Endothelial cell of umbilical vein (primary cell): ENCODE measurements at regions not wholly inside any gene's neighbourhood (a gene's known extent, or its start where the extent isn't known, plus 50 kb on each side); places are given as distances from the start of the nearest gene placed in this dataset.

ENCODE experiments used
- BruUV-seq: library from RNA; stranded (reverse); fragments of 400-500 nt; replicated peaks from 2 replicates; lab custom pipeline; 2021; lab: Mats Ljungman, UMichigan
- CTCF ChIA-PET: fragments of 300-600, 350-600 bp; sonication (Branson Sonifier 250); formaldehyde crosslinking; loops from one replicate; lab custom pipeline; 2021; ENCODE audit warnings: antibody characterized with exemption, inconsistent platforms; lab: Charles Lee
- POLR2A ChIA-PET: fragments of 300-600, 350-600 bp; sonication (Branson Sonifier 250); formaldehyde crosslinking; loops from one replicate; lab custom pipeline; 2021; ENCODE audit warnings: antibody characterized with exemption, inconsistent platforms; lab: Charles Lee
- DNase-seq: peaks from one replicate; pipeline ENCODE4 v3.0.0-alpha.2; 2011; ENCODE audit warnings: low read depth, low spot score
- FAIRE-seq: peaks from 2 replicates; lab custom pipeline; 2011; peaks lifted over from hg19 to GRCh38; lab: Jason Lieb, UNC
- H2AFZ ChIP-seq: 2 replicates; pipeline ENCODE4 v1.6.0; 2012; ENCODE audit warnings: low read depth, low read length, control low read depth, inconsistent platforms
- H3K27ac ChIP-seq: 2 replicates; pipeline ENCODE4 v1.5.1; 2011; ENCODE audit warnings: low read depth, mild to moderate bottlenecking, control low read depth, low read length, moderate library complexity; ENCODE audit not compliant: insufficient read depth
- H3K27me3 ChIP-seq, 2 experiments: 2 replicates each; pipeline versions ENCODE4 v1.6.0 to v1.6.1; 2011; ENCODE audit warnings: low read length in 2 of 2, mixed read lengths in 1 of 2; ENCODE audit not compliant: control insufficient read depth in 2 of 2, insufficient read depth in 2 of 2
- H3K36me3 ChIP-seq, 2 experiments: 2 replicates in 1 of 2; 3 replicates in 1 of 2; pipeline ENCODE4 v1.5.1; 2011; ENCODE audit warnings: low read length in 2 of 2, mild to moderate bottlenecking in 1 of 2, moderate library complexity in 1 of 2; ENCODE audit not compliant: control insufficient read depth in 2 of 2, insufficient read depth in 2 of 2; ENCODE audit errors: extremely low read depth in 1 of 2
- H3K4me1 ChIP-seq: 3 replicates; pipeline ENCODE4 v1.5.1; 2011; ENCODE audit warnings: mild to moderate bottlenecking, low read length; ENCODE audit not compliant: control insufficient read depth, insufficient read depth; ENCODE audit errors: extremely low read depth
- H3K4me2 ChIP-seq: 2 replicates; pipeline ENCODE4 v1.6.1; 2011; ENCODE audit warnings: low read length, control low read depth, mixed read lengths; ENCODE audit not compliant: insufficient read depth
- H3K4me3 ChIP-seq, 3 experiments: fragments of 200-600 bp in 1 of 3; sonication (generic), shearing (Covaris generic) in 1 of 3; replicated peaks in 1 of 3; 2 replicates each; pipeline ENCODE4 v1.5.1; 2011 to 2016; ENCODE audit warnings: control low read depth in 3 of 3, low read length in 3 of 3, mild to moderate bottlenecking in 2 of 3, inconsistent platforms in 1 of 3, low read depth in 1 of 3, moderate library complexity in 1 of 3; ENCODE audit not compliant: insufficient read depth in 1 of 3
- H3K79me2 ChIP-seq: 2 replicates; pipeline ENCODE4 v1.6.0; 2012; ENCODE audit warnings: low read length, inconsistent platforms; ENCODE audit not compliant: control insufficient read depth, insufficient read depth
- H3K9ac ChIP-seq: replicated peaks from 2 replicates; pipeline ENCODE3; 2011; ENCODE audit warnings: low read length, control low read depth; ENCODE audit not compliant: insufficient read depth; ENCODE audit errors: extremely low read depth
- H3K9me1 ChIP-seq: replicated peaks from 3 replicates; pipeline ENCODE4 v1.6.0; 2011; ENCODE audit warnings: mild to moderate bottlenecking, low read length; ENCODE audit not compliant: control insufficient read depth, insufficient read depth; ENCODE audit errors: extremely low read depth
- H3K9me3 ChIP-seq: replicated peaks from 2 replicates; pipeline ENCODE4 v1.5.1; 2012; ENCODE audit warnings: low read length, inconsistent platforms; ENCODE audit not compliant: control insufficient read depth, insufficient read depth
- H4K20me1 ChIP-seq: replicated peaks from 2 replicates; pipeline ENCODE3; 2011; ENCODE audit warnings: mild to moderate bottlenecking, low read length; ENCODE audit not compliant: control insufficient read depth, insufficient read depth; ENCODE audit errors: extremely low read depth
- CTCF ChIP-seq, 2 donors: IDR thresholded peaks; 1 replicate in 1 of 2; 2 replicates in 1 of 2; pipeline ENCODE4 v1.5.1; 2011; ENCODE audit warnings: low read length in 2 of 2, mild to moderate bottlenecking in 2 of 2, moderate library complexity in 2 of 2, control low read depth in 1 of 2, inconsistent platforms in 1 of 2, low read depth in 1 of 2; ENCODE audit not compliant: insufficient read depth in 1 of 2; ENCODE audit errors: extremely low read depth in 1 of 2
- EZH2 ChIP-seq: IDR thresholded peaks from 2 replicates; pipeline ENCODE4 v1.6.1; 2012; ENCODE audit warnings: borderline replicate concordance, low read depth, mild to moderate bottlenecking, moderate library complexity, low read length, inconsistent platforms; ENCODE audit not compliant: severe bottlenecking
- FOS ChIP-seq: IDR thresholded peaks from 2 replicates; pipeline ENCODE4 v1.6.1; 2011; ENCODE audit warnings: mild to moderate bottlenecking, low read length, moderate library complexity, borderline replicate concordance; ENCODE audit not compliant: insufficient read depth
- GATA2 ChIP-seq: IDR thresholded peaks from 2 replicates; pipeline ENCODE4 v1.7.0; 2011; ENCODE audit warnings: low read depth, mild to moderate bottlenecking, moderate library complexity, mixed read lengths, low read length; ENCODE audit not compliant: insufficient read length, insufficient read depth
- JUN ChIP-seq: IDR thresholded peaks from 2 replicates; pipeline ENCODE4 v1.6.1; 2011; ENCODE audit warnings: borderline replicate concordance, low read depth; ENCODE audit not compliant: insufficient read length, insufficient read depth
- MYC ChIP-seq: IDR thresholded peaks from one replicate; pipeline ENCODE4 v1.6.1; 2011; ENCODE audit warnings: mild to moderate bottlenecking, low read depth, low read length
- POLR2A ChIP-seq: IDR thresholded peaks from 2 replicates; pipeline ENCODE4 v1.6.1; 2012; ENCODE audit warnings: low read depth, mild to moderate bottlenecking, control low read depth, low read length
- POLR2AphosphoS5 ChIP-seq: IDR thresholded peaks from 2 replicates; pipeline ENCODE4 v1.6.1; 2012; ENCODE audit warnings: low read depth, mild to moderate bottlenecking, control low read depth, low read length, moderate library complexity; ENCODE audit not compliant: insufficient read depth
- dilution Hi-C: fragments of 300-500 bp; cut with MboI; formaldehyde crosslinking; loops from one replicate; pipeline ENCODE4 v1.15.0; 2019; ENCODE audit warnings: low sequenced_read_pairs; ENCODE audit not compliant: extremely low pct_ligation_motif_present
- intact Hi-C: fragments of 100-400 bp; cut with micrococcal nuclease; formaldehyde crosslinking; loops from one replicate; pipeline ENCODE4 v1.10.0; 2022
- TF ChIP-seq, protein P1 (sequence below): IDR thresholded peaks from 2 replicates; pipeline ENCODE4 v1.6.1; 2011; ENCODE audit not compliant: insufficient read depth, insufficient read length

DNA sequence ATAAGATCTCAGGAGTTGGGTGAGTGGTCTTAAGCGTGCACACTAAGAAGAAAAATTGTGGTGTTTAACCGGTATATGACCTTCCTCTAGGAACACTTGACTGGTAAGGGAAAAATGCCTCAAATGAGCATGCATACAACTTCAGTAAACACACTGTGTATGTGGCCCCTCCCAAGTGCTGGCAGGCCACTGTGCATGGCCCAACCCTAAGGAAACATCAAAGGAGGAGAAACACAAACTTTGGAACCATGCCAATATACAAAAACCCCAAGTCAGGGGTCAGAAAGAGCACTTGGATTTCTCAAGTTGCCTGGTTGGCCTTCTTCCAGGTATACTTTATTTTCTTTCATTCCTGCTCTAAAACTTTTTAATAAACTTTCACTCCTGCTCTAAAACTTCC, 308.9 kb upstream of the LRRTM4 start:
- H3K27ac ChIP-seq = no peak overlapping the region
- no peak for TF ChIP-seq EZH2
- TF ChIP-seq CTCF (IDR thresholded peaks at IDR 0.05; ENCODE audit: extremely low read depth in 1 of 2, insufficient read depth in 1 of 2, low read depth in 1 of 2, low read length in 2 of 2) = no peak
- TF ChIP-seq POLR2A = no peak
- TF ChIP-seq MYC = no peak
- TF ChIP-seq FOS = no peak
- TF ChIP-seq, protein P1, sequence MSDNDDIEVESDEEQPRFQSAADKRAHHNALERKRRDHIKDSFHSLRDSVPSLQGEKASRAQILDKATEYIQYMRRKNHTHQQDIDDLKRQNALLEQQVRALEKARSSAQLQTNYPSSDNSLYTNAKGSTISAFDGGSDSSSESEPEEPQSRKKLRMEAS = no peak
- no peak for TF ChIP-seq JUN
- no peak for TF ChIP-seq GATA2
- TF ChIP-seq POLR2AphosphoS5 = no peak
- no peak overlapping the region for H3K9ac ChIP-seq
- no peaks in the 10 kb centered on the region for H3K36me3 ChIP-seq
- H3K4me2 ChIP-seq = no peak overlapping the region
- dilution Hi-C loops = no loop called here
- BruUV-seq = no TSS peak
- H4K20me1 ChIP-seq = no peaks in the 10 kb centered on the region
- H3K27me3 ChIP-seq = no peaks in the 10 kb centered on the region
- no peaks in the 10 kb centered on the region for H3K4me1 ChIP-seq
- CTCF ChIA-PET = no interaction called here
- H3K9me1 ChIP-seq = no peaks in the 10 kb centered on the region
- no peak overlapping the region for H2AFZ ChIP-seq
- peaks cover 2% of the 10 kb centered on the region for H3K9me3 ChIP-seq
- FAIRE-seq = no peak
- DNase-seq = no peak
- no peak overlapping the region for H3K4me3 ChIP-seq
- no peaks in the 10 kb centered on the region for H3K79me2 ChIP-seq
- intact Hi-C loops = no loop called here
- POLR2A ChIA-PET = no interaction called here
